Mesenchymal stem cell (in vitro differentiated cells and primary cell): ENCODE measurements at regions not wholly inside any gene's neighbourhood (a gene's known extent, or its start where the extent isn't known, plus 50 kb on each side); places are given as distances from the start of the nearest gene placed in this dataset.

ENCODE experiments used
- DNase-seq: peaks from one replicate; pipeline ENCODE4 v3.0.0-alpha.2; 2013
- H2AFZ ChIP-seq: one replicate; pipeline ENCODE4 v1.6.1; 2013; ENCODE audit warnings: low read depth, mild to moderate bottlenecking, control low read depth, inconsistent platforms, low read length, moderate library complexity
- H2AK5ac ChIP-seq: 2 replicates; pipeline ENCODE4 v1.6.1; 2013; ENCODE audit warnings: low read length, moderate library complexity, mild to moderate bottlenecking, inconsistent platforms; ENCODE audit not compliant: severe bottlenecking
- H2BK120ac ChIP-seq: one replicate; pipeline ENCODE4 v1.6.1; 2013; ENCODE audit warnings: low read depth, mild to moderate bottlenecking, inconsistent platforms, low read length, moderate library complexity
- H2BK12ac ChIP-seq, 2 experiments: one replicate each; pipeline ENCODE4 v1.6.1; 2013; ENCODE audit warnings: inconsistent platforms in 2 of 2, low read length in 2 of 2, mild to moderate bottlenecking in 2 of 2, moderate library complexity in 2 of 2, control low read depth in 1 of 2
- H2BK15ac ChIP-seq: one replicate; pipeline ENCODE4 v1.6.1; 2013; ENCODE audit warnings: mild to moderate bottlenecking, low read depth, inconsistent platforms; ENCODE audit not compliant: poor library complexity, severe bottlenecking
- H2BK5ac ChIP-seq: 2 replicates; pipeline ENCODE4 v1.6.1; 2013; ENCODE audit warnings: low read depth, mild to moderate bottlenecking, low read length, control low read depth, inconsistent platforms; ENCODE audit not compliant: poor library complexity, severe bottlenecking
- H3K14ac ChIP-seq, 2 experiments: one replicate each; pipeline ENCODE4 v1.6.1; 2013; ENCODE audit warnings: inconsistent platforms in 2 of 2, low read length in 2 of 2, control low read depth in 1 of 2, mild to moderate bottlenecking in 1 of 2, moderate library complexity in 1 of 2
- H3K18ac ChIP-seq, 2 experiments: one replicate each; pipeline ENCODE4 v1.6.1; 2013; ENCODE audit warnings: inconsistent platforms in 2 of 2, low read length in 2 of 2, control low read depth in 1 of 2, low read depth in 1 of 2, mild to moderate bottlenecking in 1 of 2
- H3K23ac ChIP-seq, 2 experiments: one replicate each; pipeline ENCODE4 v1.6.1; 2013; ENCODE audit warnings: inconsistent platforms in 2 of 2, low read length in 2 of 2, mild to moderate bottlenecking in 2 of 2, moderate library complexity in 2 of 2, control low read depth in 1 of 2
- H3K27ac ChIP-seq: 2 replicates; pipeline ENCODE4 v1.5.1; 2013; ENCODE audit warnings: mild to moderate bottlenecking, moderate library complexity, low read length, control low read depth, inconsistent platforms; ENCODE audit not compliant: poor library complexity, severe bottlenecking
- H3K27me3 ChIP-seq, 2 experiments: 2 replicates each; pipeline versions ENCODE4 v1.6.1 to v1.7.0; 2013; ENCODE audit warnings: low read length in 2 of 2, mild to moderate bottlenecking in 2 of 2, moderate library complexity in 2 of 2, control low read depth in 1 of 2, inconsistent platforms in 1 of 2; ENCODE audit not compliant: control insufficient read depth in 1 of 2, insufficient read depth in 1 of 2
- H3K36me3 ChIP-seq, 2 experiments: 2 replicates each; pipeline versions ENCODE4 v1.6.1 to v1.7.0; 2013; ENCODE audit warnings: low read length in 2 of 2, control low read depth in 1 of 2, inconsistent platforms in 1 of 2, low read depth in 1 of 2, mild to moderate bottlenecking in 1 of 2; ENCODE audit not compliant: insufficient read depth in 2 of 2, control insufficient read depth in 1 of 2
- H3K4ac ChIP-seq, 2 experiments: one replicate each; pipeline ENCODE4 v1.6.1; 2013; ENCODE audit warnings: inconsistent platforms in 2 of 2, low read length in 2 of 2, mild to moderate bottlenecking in 2 of 2, moderate library complexity in 2 of 2, control low read depth in 1 of 2, low read depth in 1 of 2
- H3K4me1 ChIP-seq: 2 replicates; pipeline ENCODE4 v1.6.1; 2013; ENCODE audit warnings: low read depth, low read length, control low read depth; ENCODE audit not compliant: control insufficient read depth, insufficient read depth
- H3K4me2 ChIP-seq: 2 replicates; pipeline ENCODE4 v1.6.1; 2013; ENCODE audit warnings: low read length, mild to moderate bottlenecking, inconsistent platforms; ENCODE audit not compliant: poor library complexity, severe bottlenecking
- H3K4me3 ChIP-seq, 2 experiments: 2 replicates each; pipeline versions ENCODE4 v1.5.1 to v1.7.0; 2013; ENCODE audit warnings: low read length in 2 of 2, mild to moderate bottlenecking in 2 of 2, control low read depth in 1 of 2, low read depth in 1 of 2; ENCODE audit not compliant: insufficient read depth in 1 of 2
- H3K79me1 ChIP-seq: replicated peaks from 2 replicates; pipeline ENCODE4 v1.6.1; 2013; ENCODE audit warnings: mild to moderate bottlenecking, control low read depth, low read length, inconsistent platforms; ENCODE audit not compliant: poor library complexity, severe bottlenecking
- H3K9ac ChIP-seq: 2 replicates; pipeline ENCODE4 v1.7.0; 2013; ENCODE audit warnings: mild to moderate bottlenecking, low read length, moderate library complexity
- H3K9me3 ChIP-seq: 2 replicates; pipeline ENCODE4 v1.7.0; 2013; ENCODE audit warnings: mild to moderate bottlenecking, low read length; ENCODE audit not compliant: control insufficient read depth
- H4K8ac ChIP-seq: one replicate; pipeline ENCODE4 v1.6.1; 2013; ENCODE audit warnings: inconsistent platforms, mild to moderate bottlenecking, low read length, moderate library complexity
- H4K91ac ChIP-seq: one replicate; pipeline ENCODE4 v1.6.1; 2013; ENCODE audit warnings: mild to moderate bottlenecking, low read length, inconsistent platforms
- WGBS: methylation state at CpG from one replicate; pipeline ENCODE4 v1.1.7; 2013; ENCODE audit warnings: mixed read lengths; 5-methylcytosine and 5-hydroxymethylcytosine counted together

DNA sequence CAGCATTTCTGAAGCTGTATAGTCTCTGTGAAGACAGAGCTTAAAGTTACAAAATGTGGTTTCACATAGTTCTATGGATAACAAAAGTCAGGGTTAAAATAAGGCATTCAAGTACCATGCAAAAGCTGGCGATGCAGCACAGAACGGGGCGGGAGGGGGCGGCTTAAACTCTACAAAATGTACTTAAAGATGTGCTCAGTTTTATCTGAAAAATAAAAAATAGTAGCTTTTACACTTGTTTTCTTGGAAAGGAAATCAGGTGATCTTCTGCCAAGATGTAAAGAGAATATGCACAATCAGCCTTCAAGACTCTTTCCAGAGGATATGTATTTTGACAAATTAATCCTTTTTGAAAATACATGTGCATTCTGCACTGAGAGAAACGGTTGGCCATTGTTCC, 301.7 kb upstream of the EMCN start:
- no peak overlapping the region for H2BK120ac ChIP-seq
- H3K23ac ChIP-seq: no peak overlapping the region
- H3K4me1 ChIP-seq: no peaks in the 10 kb centered on the region
- no peak for DNase-seq
- H2BK5ac ChIP-seq: no peak overlapping the region
- no peak overlapping the region for H2BK15ac ChIP-seq
- no peak overlapping the region for H3K18ac ChIP-seq
- no peak overlapping the region for H2AK5ac ChIP-seq
- 92% methylated on average over 2 of the region's 5 CpGs for WGBS
- no peak overlapping the region for H3K27ac ChIP-seq
- no peak overlapping the region for H3K14ac ChIP-seq
- no peak overlapping the region for H3K4me3 ChIP-seq
- no peak overlapping the region for H3K9ac ChIP-seq
- no peak overlapping the region for H3K4ac ChIP-seq
- no peak overlapping the region for H2BK12ac ChIP-seq
- H4K91ac ChIP-seq: no peak overlapping the region
- H3K36me3 ChIP-seq: no peaks in the 10 kb centered on the region
- no peaks in the 10 kb centered on the region for H3K9me3 ChIP-seq
- H3K4me2 ChIP-seq: no peak overlapping the region
- no peaks in the 10 kb centered on the region for H3K27me3 ChIP-seq
- no peak overlapping the region for H4K8ac ChIP-seq
- H3K79me1 ChIP-seq: no peaks in the 10 kb centered on the region
- H2AFZ ChIP-seq: no peak overlapping the region

DNA sequence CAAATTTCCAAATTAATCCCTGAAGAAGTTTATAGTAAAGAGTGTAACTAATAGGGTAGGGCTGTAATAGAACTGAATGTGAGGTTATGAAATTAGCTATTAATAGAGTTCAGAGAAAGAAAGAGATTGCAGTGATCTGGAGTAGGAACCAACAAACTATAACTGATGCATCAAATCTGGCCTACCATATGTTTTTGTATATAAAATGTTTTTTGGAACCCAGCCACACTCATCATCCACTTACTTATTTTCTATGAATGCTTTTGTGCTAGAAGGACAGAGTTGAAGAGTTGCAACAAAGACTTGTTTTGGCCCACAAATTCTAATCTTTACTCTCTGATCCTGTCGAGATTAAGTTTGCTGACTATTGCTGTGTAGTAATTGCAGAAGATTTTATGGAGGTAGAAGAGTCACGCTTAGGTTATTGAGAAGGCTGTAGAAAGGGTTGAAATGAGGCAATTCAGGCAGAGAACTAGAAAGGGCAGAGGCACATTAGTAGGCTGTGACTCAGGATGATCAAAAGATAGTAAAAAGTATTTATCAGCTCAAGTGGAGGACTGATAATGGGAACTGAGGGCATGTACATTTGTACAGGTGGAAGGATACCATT, 298.7 kb upstream of the EMCN start:
- no peak overlapping the region for H2AK5ac ChIP-seq
- H3K4ac ChIP-seq: no peak overlapping the region
- no peaks in the 10 kb centered on the region for H3K27me3 ChIP-seq
- H3K14ac ChIP-seq: no peak overlapping the region
- H3K9ac ChIP-seq: no peak overlapping the region
- H4K91ac ChIP-seq: no peak overlapping the region
- H3K4me2 ChIP-seq: no peak overlapping the region
- no peak overlapping the region for H2BK15ac ChIP-seq
- peak; percentile 17 for DNase-seq
- H3K79me1 ChIP-seq: no peaks in the 10 kb centered on the region
- WGBS: 63% methylated on average over 2 of the region's 2 CpGs
- no peak overlapping the region for H2BK120ac ChIP-seq
- H3K4me1 ChIP-seq: no peaks in the 10 kb centered on the region
- H3K4me3 ChIP-seq: no peak overlapping the region
- no peak overlapping the region for H3K18ac ChIP-seq
- H3K36me3 ChIP-seq: no peaks in the 10 kb centered on the region
- H4K8ac ChIP-seq: no peak overlapping the region
- H3K23ac ChIP-seq: no peak overlapping the region
- H2BK12ac ChIP-seq: no peak overlapping the region
- no peaks in the 10 kb centered on the region for H3K9me3 ChIP-seq
- H2BK5ac ChIP-seq: no peak overlapping the region
- H3K27ac ChIP-seq: no peak overlapping the region
- H2AFZ ChIP-seq: no peak overlapping the region

DNA sequence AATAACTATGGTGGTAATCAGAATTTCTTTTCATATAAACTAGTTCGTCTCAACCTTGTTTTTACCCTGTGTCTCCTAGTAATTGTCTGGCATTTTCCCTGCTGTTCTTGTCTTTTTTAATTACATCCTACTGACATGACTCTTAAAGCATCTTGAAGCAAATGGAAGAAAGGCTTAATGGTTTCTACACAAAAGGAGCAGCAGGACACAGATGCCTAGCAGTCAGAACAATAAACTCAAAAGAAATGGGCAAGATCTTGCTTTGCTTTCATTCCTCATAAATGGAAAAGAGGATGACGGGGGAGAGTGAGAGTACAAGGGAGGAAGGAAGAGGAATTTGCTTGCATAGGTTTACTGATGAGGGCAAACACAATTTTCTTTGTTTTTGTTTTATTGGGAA, 293.2 kb upstream of the EMCN start:
- no peak overlapping the region for H2AK5ac ChIP-seq
- 89% methylated on average over 2 of the region's 2 CpGs for WGBS
- H3K4me2 ChIP-seq: no peak overlapping the region
- no peak for DNase-seq
- H3K14ac ChIP-seq: no peak overlapping the region
- no peaks in the 10 kb centered on the region for H3K9me3 ChIP-seq
- no peak overlapping the region for H2BK12ac ChIP-seq
- H3K27me3 ChIP-seq: no peaks in the 10 kb centered on the region
- H3K18ac ChIP-seq: no peak overlapping the region
- H2AFZ ChIP-seq: no peak overlapping the region
- H3K4ac ChIP-seq: no peak overlapping the region
- no peak overlapping the region for H2BK120ac ChIP-seq
- H3K9ac ChIP-seq: no peak overlapping the region
- H3K27ac ChIP-seq: no peak overlapping the region
- H2BK15ac ChIP-seq: no peak overlapping the region
- no peak overlapping the region for H3K23ac ChIP-seq
- no peaks in the 10 kb centered on the region for H3K4me1 ChIP-seq
- H4K91ac ChIP-seq: no peak overlapping the region
- H4K8ac ChIP-seq: no peak overlapping the region
- no peaks in the 10 kb centered on the region for H3K79me1 ChIP-seq
- H3K4me3 ChIP-seq: no peak overlapping the region
- no peaks in the 10 kb centered on the region for H3K36me3 ChIP-seq
- no peak overlapping the region for H2BK5ac ChIP-seq

DNA sequence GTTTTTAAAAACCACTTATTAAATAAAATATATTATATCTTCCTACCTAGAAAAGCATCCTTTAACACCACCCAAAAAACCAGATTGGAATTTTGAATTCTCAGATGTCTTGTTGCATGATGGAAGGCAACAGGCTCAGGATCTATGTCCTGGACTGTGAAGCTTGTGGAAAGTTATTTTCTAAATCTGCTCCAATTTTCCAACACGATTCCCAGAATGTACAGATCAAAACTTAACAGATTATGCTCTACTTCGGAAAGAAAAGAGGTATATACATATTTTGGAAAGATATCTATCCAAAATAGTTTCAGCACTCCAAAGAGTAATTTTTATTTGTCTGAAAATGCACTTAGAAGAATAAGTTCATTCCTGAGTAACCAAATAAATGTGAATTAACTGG, 291.7 kb upstream of the EMCN start:
- Histone ChIP-seq H4K91ac (no peak overlapping the region), H3K36me3 (no peaks in the 10 kb centered on the region)

More for the DNA sequence above, 291.7 kb upstream of the EMCN start:
- Histone ChIP-seq H3K27ac (no peak overlapping the region), H2AK5ac (no peak overlapping the region), H3K4me2 (no peak overlapping the region), H3K9ac (no peak overlapping the region), H3K18ac (no peak overlapping the region), H2AFZ (no peak overlapping the region), H3K4me3 (no peak overlapping the region), H2BK15ac (no peak overlapping the region), H3K79me1 (no peaks in the 10 kb centered on the region), H2BK5ac (no peak overlapping the region), H2BK120ac (no peak overlapping the region), H2BK12ac (no peak overlapping the region), H4K8ac (no peak overlapping the region), H3K23ac (no peak overlapping the region), H3K27me3 (no peaks in the 10 kb centered on the region), H3K4ac (no peak overlapping the region), H3K14ac (no peak overlapping the region), H3K9me3 (no peaks in the 10 kb centered on the region), H3K4me1 (no peaks in the 10 kb centered on the region)
- no CpG with 5 or more reads among the region's 2 CpGs for WGBS
- no peak for DNase-seq
